Esophagus squamous epithelium (tissue), 4 donors: ENCODE measurements at regions not wholly inside any gene's neighbourhood (a gene's known extent, or its start where the extent isn't known, plus 50 kb on each side); places are given as distances from the start of the nearest gene placed in this dataset.

Source experiments
- POLR2A ChIP-seq, 4 donors: fragments of 450-650 bp; IDR thresholded peaks; one replicate each; pipeline ENCODE4 v1.6.1; 2017; ENCODE audit warnings: antibody characterized with exemption in 4 of 4, mild to moderate bottlenecking in 4 of 4, moderate library complexity in 3 of 4
- TF ChIP-seq, protein P1 (sequence below), 6 experiments: fragments of 450-650 bp in 4 of 6; fragments of 200-600 bp in 2 of 6; sonication (generic) in 2 of 6; IDR thresholded peaks; one replicate each; pipeline ENCODE4 v1.5.1; 2016 to 2019; ENCODE audit warnings: antibody characterized with exemption in 6 of 6, mild to moderate bottlenecking in 4 of 6, moderate library complexity in 4 of 6

DNA sequence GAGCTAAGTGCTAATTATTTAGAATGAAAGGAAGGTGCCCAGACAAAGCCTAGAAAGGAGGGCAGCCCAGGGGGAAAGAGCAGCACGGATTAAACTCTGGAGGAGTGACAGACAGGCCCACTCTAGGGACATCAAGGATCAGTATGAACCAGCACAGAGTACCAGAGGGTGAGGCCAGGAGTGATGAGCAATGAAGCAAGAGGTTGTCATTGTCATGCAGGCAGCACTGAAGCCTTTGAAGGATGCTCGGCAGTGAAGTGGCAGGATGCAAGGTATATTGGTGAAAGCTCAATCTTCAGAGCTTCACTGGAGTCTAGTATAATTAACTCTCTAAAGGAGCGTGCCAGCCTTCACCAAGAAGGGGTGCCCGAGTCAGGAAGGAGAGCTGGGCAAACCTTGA lies 112.0 kb upstream of the INHBA start:
- TF ChIP-seq, protein P1, sequence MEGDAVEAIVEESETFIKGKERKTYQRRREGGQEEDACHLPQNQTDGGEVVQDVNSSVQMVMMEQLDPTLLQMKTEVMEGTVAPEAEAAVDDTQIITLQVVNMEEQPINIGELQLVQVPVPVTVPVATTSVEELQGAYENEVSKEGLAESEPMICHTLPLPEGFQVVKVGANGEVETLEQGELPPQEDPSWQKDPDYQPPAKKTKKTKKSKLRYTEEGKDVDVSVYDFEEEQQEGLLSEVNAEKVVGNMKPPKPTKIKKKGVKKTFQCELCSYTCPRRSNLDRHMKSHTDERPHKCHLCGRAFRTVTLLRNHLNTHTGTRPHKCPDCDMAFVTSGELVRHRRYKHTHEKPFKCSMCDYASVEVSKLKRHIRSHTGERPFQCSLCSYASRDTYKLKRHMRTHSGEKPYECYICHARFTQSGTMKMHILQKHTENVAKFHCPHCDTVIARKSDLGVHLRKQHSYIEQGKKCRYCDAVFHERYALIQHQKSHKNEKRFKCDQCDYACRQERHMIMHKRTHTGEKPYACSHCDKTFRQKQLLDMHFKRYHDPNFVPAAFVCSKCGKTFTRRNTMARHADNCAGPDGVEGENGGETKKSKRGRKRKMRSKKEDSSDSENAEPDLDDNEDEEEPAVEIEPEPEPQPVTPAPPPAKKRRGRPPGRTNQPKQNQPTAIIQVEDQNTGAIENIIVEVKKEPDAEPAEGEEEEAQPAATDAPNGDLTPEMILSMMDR (IDR thresholded peaks at IDR 0.05) = no peak
- no peak for TF ChIP-seq POLR2A (IDR thresholded peaks at IDR 0.05)
